NCI-H748 (cell line): ENCODE measurements at regions not wholly inside any gene's neighbourhood (a gene's known extent, or its start where the extent isn't known, plus 50 kb on each side); places are given as distances from the start of the nearest gene placed in this dataset.
"Not testable (repeated sequence)": the region's sequence is repeated elsewhere in the genome, so short reads cannot be mapped to it uniquely, and the experiment has no call there.

Experiments
- DNase-seq: peaks from one replicate; lab custom pipeline; 2025; ENCODE audit not compliant: unreplicated experiment; lab: John Stamatoyannopoulos, UW

- DNase-seq = no peak
Observed at GRCh38 chr7:125857606-125858005, 928.0 kb upstream of the POT1 start.

- no peak for DNase-seq
Observed at GRCh38 chr7:125848157-125848556, 918.5 kb upstream of the POT1 start.

- no peak for DNase-seq
Observed at GRCh38 chr7:125847692-125848091, 918.1 kb upstream of the POT1 start.

GRCh38 chr7:125847055-125847454 is 917.4 kb upstream of the POT1 start:
- no peak for DNase-seq

- DNase-seq = no peak
Observed at GRCh38 chr7:125845686-125846085, 916.1 kb upstream of the POT1 start.

GRCh38 chr7:125834421-125834820 is 904.8 kb upstream of the POT1 start:
- DNase-seq = no peak

GRCh38 chr7:125833839-125834238 is 904.2 kb upstream of the POT1 start:
- DNase-seq = no peak

- DNase-seq = no peak
Observed at GRCh38 chr7:125830743-125831142, 901.1 kb upstream of the POT1 start.

GRCh38 chr7:125828153-125828700 is 898.6 kb upstream of the POT1 start:
- no peak for DNase-seq

- DNase-seq = no peak
Observed at GRCh38 chr7:125823538-125823937, 893.9 kb upstream of the POT1 start.

GRCh38 chr7:125820495-125820894 is 890.9 kb upstream of the POT1 start:
- DNase-seq = no peak

- DNase-seq = no peak
Observed at GRCh38 chr7:125814100-125814499, 884.5 kb upstream of the POT1 start.

GRCh38 chr7:125806491-125806890 is 876.9 kb upstream of the POT1 start:
- not testable (repeated sequence) for DNase-seq

- DNase-seq = no peak
Observed at GRCh38 chr7:125804273-125804672, 874.6 kb upstream of the POT1 start.

- DNase-seq = no peak
Observed at GRCh38 chr7:125780153-125780552, 850.5 kb upstream of the POT1 start.

GRCh38 chr7:125775317-125775716 is 845.7 kb upstream of the POT1 start:
- peak; percentile 51 for DNase-seq

GRCh38 chr7:125773113-125773785 is 843.6 kb upstream of the POT1 start:
- peak; percentile 22 for DNase-seq

GRCh38 chr7:125747966-125748365 is 818.3 kb upstream of the POT1 start:
- DNase-seq = no peak

GRCh38 chr7:125746510-125746909 is 816.9 kb upstream of the POT1 start:
- DNase-seq = no peak

- DNase-seq = no peak
Observed at GRCh38 chr7:125727215-125727614, 797.6 kb upstream of the POT1 start.

GRCh38 chr7:125695626-125696025 is 766.0 kb upstream of the POT1 start:
- no peak for DNase-seq

GRCh38 chr7:125683156-125683555 is 753.5 kb upstream of the POT1 start:
- DNase-seq = no peak

- no peak for DNase-seq
Observed at GRCh38 chr7:125681508-125681907, 751.9 kb upstream of the POT1 start.
